Endothelial cell of umbilical vein (primary cell): ENCODE measurements at regions not wholly inside any gene's neighbourhood (a gene's known extent, or its start where the extent isn't known, plus 50 kb on each side); places are given as distances from the start of the nearest gene placed in this dataset.

Source experiments
- BruUV-seq: library from RNA; stranded (reverse); fragments of 400-500 nt; replicated peaks from 2 replicates; lab custom pipeline; 2021; lab: Mats Ljungman, UMichigan
- CTCF ChIA-PET: fragments of 300-600, 350-600 bp; sonication (Branson Sonifier 250); formaldehyde crosslinking; loops from one replicate; lab custom pipeline; 2021; ENCODE audit warnings: antibody characterized with exemption, inconsistent platforms; lab: Charles Lee
- POLR2A ChIA-PET: fragments of 300-600, 350-600 bp; sonication (Branson Sonifier 250); formaldehyde crosslinking; loops from one replicate; lab custom pipeline; 2021; ENCODE audit warnings: antibody characterized with exemption, inconsistent platforms; lab: Charles Lee
- DNase-seq: peaks from one replicate; pipeline ENCODE4 v3.0.0-alpha.2; 2011; ENCODE audit warnings: low read depth, low spot score
- FAIRE-seq: peaks from 2 replicates; lab custom pipeline; 2011; peaks lifted over from hg19 to GRCh38; lab: Jason Lieb, UNC
- H2AFZ ChIP-seq: 2 replicates; pipeline ENCODE4 v1.6.0; 2012; ENCODE audit warnings: low read depth, low read length, control low read depth, inconsistent platforms
- H3K27ac ChIP-seq: 2 replicates; pipeline ENCODE4 v1.5.1; 2011; ENCODE audit warnings: low read depth, mild to moderate bottlenecking, control low read depth, low read length, moderate library complexity; ENCODE audit not compliant: insufficient read depth
- H3K27me3 ChIP-seq, 2 experiments: 2 replicates each; pipeline versions ENCODE4 v1.6.0 to v1.6.1; 2011; ENCODE audit warnings: low read length in 2 of 2, mixed read lengths in 1 of 2; ENCODE audit not compliant: control insufficient read depth in 2 of 2, insufficient read depth in 2 of 2
- H3K36me3 ChIP-seq, 2 experiments: 2 replicates in 1 of 2; 3 replicates in 1 of 2; pipeline ENCODE4 v1.5.1; 2011; ENCODE audit warnings: low read length in 2 of 2, mild to moderate bottlenecking in 1 of 2, moderate library complexity in 1 of 2; ENCODE audit not compliant: control insufficient read depth in 2 of 2, insufficient read depth in 2 of 2; ENCODE audit errors: extremely low read depth in 1 of 2
- H3K4me1 ChIP-seq: 3 replicates; pipeline ENCODE4 v1.5.1; 2011; ENCODE audit warnings: mild to moderate bottlenecking, low read length; ENCODE audit not compliant: control insufficient read depth, insufficient read depth; ENCODE audit errors: extremely low read depth
- H3K4me2 ChIP-seq: 2 replicates; pipeline ENCODE4 v1.6.1; 2011; ENCODE audit warnings: low read length, control low read depth, mixed read lengths; ENCODE audit not compliant: insufficient read depth
- H3K4me3 ChIP-seq, 3 experiments: fragments of 200-600 bp in 1 of 3; sonication (generic), shearing (Covaris generic) in 1 of 3; replicated peaks in 1 of 3; 2 replicates each; pipeline ENCODE4 v1.5.1; 2011 to 2016; ENCODE audit warnings: control low read depth in 3 of 3, low read length in 3 of 3, mild to moderate bottlenecking in 2 of 3, inconsistent platforms in 1 of 3, low read depth in 1 of 3, moderate library complexity in 1 of 3; ENCODE audit not compliant: insufficient read depth in 1 of 3
- H3K79me2 ChIP-seq: 2 replicates; pipeline ENCODE4 v1.6.0; 2012; ENCODE audit warnings: low read length, inconsistent platforms; ENCODE audit not compliant: control insufficient read depth, insufficient read depth
- H3K9ac ChIP-seq: replicated peaks from 2 replicates; pipeline ENCODE3; 2011; ENCODE audit warnings: low read length, control low read depth; ENCODE audit not compliant: insufficient read depth; ENCODE audit errors: extremely low read depth
- H3K9me1 ChIP-seq: replicated peaks from 3 replicates; pipeline ENCODE4 v1.6.0; 2011; ENCODE audit warnings: mild to moderate bottlenecking, low read length; ENCODE audit not compliant: control insufficient read depth, insufficient read depth; ENCODE audit errors: extremely low read depth
- H3K9me3 ChIP-seq: replicated peaks from 2 replicates; pipeline ENCODE4 v1.5.1; 2012; ENCODE audit warnings: low read length, inconsistent platforms; ENCODE audit not compliant: control insufficient read depth, insufficient read depth
- H4K20me1 ChIP-seq: replicated peaks from 2 replicates; pipeline ENCODE3; 2011; ENCODE audit warnings: mild to moderate bottlenecking, low read length; ENCODE audit not compliant: control insufficient read depth, insufficient read depth; ENCODE audit errors: extremely low read depth
- EZH2 ChIP-seq: IDR thresholded peaks from 2 replicates; pipeline ENCODE4 v1.6.1; 2012; ENCODE audit warnings: borderline replicate concordance, low read depth, mild to moderate bottlenecking, moderate library complexity, low read length, inconsistent platforms; ENCODE audit not compliant: severe bottlenecking
- FOS ChIP-seq: IDR thresholded peaks from 2 replicates; pipeline ENCODE4 v1.6.1; 2011; ENCODE audit warnings: mild to moderate bottlenecking, low read length, moderate library complexity, borderline replicate concordance; ENCODE audit not compliant: insufficient read depth
- GATA2 ChIP-seq: IDR thresholded peaks from 2 replicates; pipeline ENCODE4 v1.7.0; 2011; ENCODE audit warnings: low read depth, mild to moderate bottlenecking, moderate library complexity, mixed read lengths, low read length; ENCODE audit not compliant: insufficient read length, insufficient read depth
- JUN ChIP-seq: IDR thresholded peaks from 2 replicates; pipeline ENCODE4 v1.6.1; 2011; ENCODE audit warnings: borderline replicate concordance, low read depth; ENCODE audit not compliant: insufficient read length, insufficient read depth
- MAX ChIP-seq: IDR thresholded peaks from 2 replicates; pipeline ENCODE4 v1.6.1; 2011; ENCODE audit not compliant: insufficient read depth, insufficient read length
- MYC ChIP-seq: IDR thresholded peaks from one replicate; pipeline ENCODE4 v1.6.1; 2011; ENCODE audit warnings: mild to moderate bottlenecking, low read depth, low read length
- POLR2A ChIP-seq: IDR thresholded peaks from 2 replicates; pipeline ENCODE4 v1.6.1; 2012; ENCODE audit warnings: low read depth, mild to moderate bottlenecking, control low read depth, low read length
- POLR2AphosphoS5 ChIP-seq: IDR thresholded peaks from 2 replicates; pipeline ENCODE4 v1.6.1; 2012; ENCODE audit warnings: low read depth, mild to moderate bottlenecking, control low read depth, low read length, moderate library complexity; ENCODE audit not compliant: insufficient read depth
- dilution Hi-C: fragments of 300-500 bp; cut with MboI; formaldehyde crosslinking; loops from one replicate; pipeline ENCODE4 v1.15.0; 2019; ENCODE audit warnings: low sequenced_read_pairs; ENCODE audit not compliant: extremely low pct_ligation_motif_present
- intact Hi-C: fragments of 100-400 bp; cut with micrococcal nuclease; formaldehyde crosslinking; loops from one replicate; pipeline ENCODE4 v1.10.0; 2022
- TF ChIP-seq, protein P1 (sequence below), 2 donors: IDR thresholded peaks; 1 replicate in 1 of 2; 2 replicates in 1 of 2; pipeline ENCODE4 v1.5.1; 2011; ENCODE audit warnings: low read length in 2 of 2, mild to moderate bottlenecking in 2 of 2, moderate library complexity in 2 of 2, control low read depth in 1 of 2, inconsistent platforms in 1 of 2, low read depth in 1 of 2; ENCODE audit not compliant: insufficient read depth in 1 of 2; ENCODE audit errors: extremely low read depth in 1 of 2

GRCh38 chr2:216574046-216574445 is 59.2 kb upstream of the IGFBP2 start:
- intact Hi-C loops (no loop called here), dilution Hi-C loops (no loop called here)
- H2AFZ ChIP-seq = no peak overlapping the region
- H3K4me1 ChIP-seq = no peaks in the 10 kb centered on the region
- H3K9me1 ChIP-seq = no peaks in the 10 kb centered on the region
- ChIA-PET POLR2A (no interaction called here), CTCF (interaction anchor here (1.9 kb wide), 1 partner anchor 10 kb away, joined by 5 read pairs; no protein-coding TSS in a partner anchor)
- H3K36me3 ChIP-seq = no peaks in the 10 kb centered on the region
- no peaks in the 10 kb centered on the region for H3K79me2 ChIP-seq
- no peak for DNase-seq
- H3K9ac ChIP-seq = no peak overlapping the region
- peaks cover 2 to 4% of the 10 kb centered on the region in 2 experiments for H3K27me3 ChIP-seq
- H3K27ac ChIP-seq = no peak overlapping the region
- TF ChIP-seq EZH2 (no peak), JUN (no peak), MYC (no peak), FOS (no peak), MAX (no peak), GATA2 (no peak), POLR2A (no peak), POLR2AphosphoS5 (no peak)
- TF ChIP-seq, protein P1, sequence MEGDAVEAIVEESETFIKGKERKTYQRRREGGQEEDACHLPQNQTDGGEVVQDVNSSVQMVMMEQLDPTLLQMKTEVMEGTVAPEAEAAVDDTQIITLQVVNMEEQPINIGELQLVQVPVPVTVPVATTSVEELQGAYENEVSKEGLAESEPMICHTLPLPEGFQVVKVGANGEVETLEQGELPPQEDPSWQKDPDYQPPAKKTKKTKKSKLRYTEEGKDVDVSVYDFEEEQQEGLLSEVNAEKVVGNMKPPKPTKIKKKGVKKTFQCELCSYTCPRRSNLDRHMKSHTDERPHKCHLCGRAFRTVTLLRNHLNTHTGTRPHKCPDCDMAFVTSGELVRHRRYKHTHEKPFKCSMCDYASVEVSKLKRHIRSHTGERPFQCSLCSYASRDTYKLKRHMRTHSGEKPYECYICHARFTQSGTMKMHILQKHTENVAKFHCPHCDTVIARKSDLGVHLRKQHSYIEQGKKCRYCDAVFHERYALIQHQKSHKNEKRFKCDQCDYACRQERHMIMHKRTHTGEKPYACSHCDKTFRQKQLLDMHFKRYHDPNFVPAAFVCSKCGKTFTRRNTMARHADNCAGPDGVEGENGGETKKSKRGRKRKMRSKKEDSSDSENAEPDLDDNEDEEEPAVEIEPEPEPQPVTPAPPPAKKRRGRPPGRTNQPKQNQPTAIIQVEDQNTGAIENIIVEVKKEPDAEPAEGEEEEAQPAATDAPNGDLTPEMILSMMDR (IDR thresholded peaks at IDR 0.05; ENCODE audit: extremely low read depth in 1 of 2, insufficient read depth in 1 of 2, low read depth in 1 of 2, low read length in 2 of 2) = no peak
- BruUV-seq = no TSS peak
- H3K9me3 ChIP-seq = no peaks in the 10 kb centered on the region
- no peak overlapping the region for H3K4me3 ChIP-seq
- FAIRE-seq = no peak
- no peaks in the 10 kb centered on the region for H4K20me1 ChIP-seq
- no peak overlapping the region for H3K4me2 ChIP-seq
